ENCODE measurements at regions not wholly inside any gene's neighbourhood (a gene's known extent, or its start where the extent isn't known, plus 50 kb on each side); places are given as distances from the start of the nearest gene placed in this dataset.

- H3K27me3 ChIP-seq (replicated peaks in 1 of 4; ENCODE audit: control insufficient read depth in 3 of 4, extremely low read depth in 1 of 4, insufficient read depth in 3 of 4, low read length in 3 of 4) = no peaks in the 10 kb centered on the region
- H3K4me1 ChIP-seq (replicated peaks in 1 of 4; ENCODE audit: control insufficient read depth in 3 of 4, insufficient read depth in 4 of 4, low read length in 3 of 4) = no peaks in the 10 kb centered on the region
- H3K27ac ChIP-seq (ENCODE audit: low read depth, low read length) = no peak overlapping the region
- 90% methylated on average over 4 of the region's 4 CpGs; no CpG with 5 or more reads in 1 of the 2 experiments for WGBS, 2 experiments (ENCODE audit: extremely low coverage in 1 of 2, insufficient coverage in 1 of 2, insufficient read length in 1 of 2, insufficient replicate concordance in 2 of 2, low coverage in 1 of 2, low lambda C conversion rate in 2 of 2, missing lambda C conversion rate in 1 of 2)
- no peaks in the 10 kb centered on the region for H3K9me3 ChIP-seq (ENCODE audit: insufficient read depth in 2 of 2, low read depth in 1 of 2, low read length in 1 of 2)
- no peak overlapping the region for H3K23ac ChIP-seq (ENCODE audit: insufficient read length)
- no peak overlapping the region for H2BK20ac ChIP-seq (ENCODE audit: low read length)
- H2BK120ac ChIP-seq (replicated peaks; ENCODE audit: low read depth, low read length) = no peak overlapping the region
- no peak overlapping the region for H3K4me3 ChIP-seq (ENCODE audit: extremely low read depth in 1 of 4, insufficient read depth in 2 of 4, low read depth in 3 of 4, low read length in 4 of 4)
- H2BK15ac ChIP-seq (ENCODE audit: low read length) = no peak overlapping the region
- no peak overlapping the region for H4K91ac ChIP-seq (replicated peaks; ENCODE audit: insufficient read length, low read length)
- no peaks in the 10 kb centered on the region for H4K20me1 ChIP-seq (replicated peaks in 1 of 2; ENCODE audit: control insufficient read depth in 1 of 2, insufficient read depth in 2 of 2, low read length in 2 of 2)
- H3K4me2 ChIP-seq (ENCODE audit: insufficient read depth in 1 of 2, low read depth in 2 of 2, low read length in 2 of 2) = no peak overlapping the region
- no peaks in the 10 kb centered on the region for H3K79me1 ChIP-seq (ENCODE audit: low read depth, low read length)
- no peak overlapping the region for H2AFZ ChIP-seq (ENCODE audit: low read length)
- ChIA-PET POLR2A (ENCODE audit: partially characterized antibody) (interaction anchor here (0.5 kb wide), 1 partner anchor 368 kb away, joined by 3 read pairs; no protein-coding TSS in a partner anchor), CTCF (ENCODE audit: partially characterized antibody) (interaction anchor here (0.9 kb wide), 1 partner anchor 13 kb away, joined by 5 read pairs; no protein-coding TSS in a partner anchor)
- H3K9ac ChIP-seq (replicated peaks in 1 of 4; ENCODE audit: extremely low read depth in 1 of 4, low read depth in 3 of 4, low read length in 3 of 4) = no peak overlapping the region
- no peak overlapping the region for H3K14ac ChIP-seq (ENCODE audit: insufficient read length)
- no peak overlapping the region for H2AK5ac ChIP-seq (ENCODE audit: low read depth, low read length)
- H4K5ac ChIP-seq (ENCODE audit: insufficient read length, low read depth, low read length) = no peak overlapping the region
- no peak overlapping the region for H4K8ac ChIP-seq (ENCODE audit: extremely low read depth, insufficient read depth, low read length)
- H2BK12ac ChIP-seq (ENCODE audit: low read depth, low read length) = no peak overlapping the region
- H3K18ac ChIP-seq (ENCODE audit: extremely low read depth, low read length) = no peak overlapping the region
- H2BK5ac ChIP-seq (ENCODE audit: low read depth, low read length) = no peak overlapping the region
- DNase-seq (ENCODE audit: low read depth in 1 of 2, low spot score in 2 of 2) = no peak
- no peak overlapping the region for H3K56ac ChIP-seq (replicated peaks; ENCODE audit: insufficient read length, low read depth, low read length)
- no peaks in the 10 kb centered on the region for H3K36me3 ChIP-seq (ENCODE audit: control insufficient read depth in 2 of 4, insufficient read depth in 4 of 4, low read length in 3 of 4)
- H3K79me2 ChIP-seq (ENCODE audit: control insufficient read depth in 1 of 2, insufficient read depth in 2 of 2, low read length in 2 of 2) = no peaks in the 10 kb centered on the region
- H3K4ac ChIP-seq (replicated peaks; ENCODE audit: insufficient read length, low read depth, low read length) = no peak overlapping the region
- FAIRE-seq = no peak
- H3K23me2 ChIP-seq (ENCODE audit: low read depth, low read length) = no peaks in the 10 kb centered on the region
- TF ChIP-seq RBBP5 (IDR thresholded peaks at IDR 0.05; ENCODE audit: borderline replicate concordance, low read depth, low read length) = no peak
- no peak for TF ChIP-seq SIN3A (conservative IDR thresholded peaks at IDR 0.05 in 1 of 2, IDR thresholded peaks at IDR 0.05 in 1 of 2; ENCODE audit: low read depth in 1 of 2, low read length in 2 of 2)
- TF ChIP-seq KDM1A (IDR thresholded peaks at IDR 0.05; ENCODE audit: borderline replicate concordance, low read length) = no peak
- TF ChIP-seq BCL11A (IDR thresholded peaks at IDR 0.05; ENCODE audit: low read depth in 2 of 2, low read length in 2 of 2) = no peak
- TF ChIP-seq ZNF274 (IDR thresholded peaks at IDR 0.05; ENCODE audit: borderline replicate concordance, extremely low read depth, low read length) = no peak
- TF ChIP-seq TBP (IDR thresholded peaks at IDR 0.05; ENCODE audit: low read depth, low read length) = no peak
- TF ChIP-seq EGR1 (IDR thresholded peaks at IDR 0.05; ENCODE audit: borderline replicate concordance, low read depth, low read length) = no peak
- TF ChIP-seq RXRA (IDR thresholded peaks at IDR 0.05; ENCODE audit: insufficient read depth, low read depth, low read length) = no peak
- TF ChIP-seq ATF3 (IDR thresholded peaks at IDR 0.05; ENCODE audit: insufficient read depth, low read depth, low read length) = no peak
- TF ChIP-seq NANOG (IDR thresholded peaks at IDR 0.05; ENCODE audit: insufficient read depth, low read depth, low read length, poor library complexity, severe bottlenecking) = no peak
- TF ChIP-seq TCF12 (IDR thresholded peaks at IDR 0.05; ENCODE audit: low read depth, low read length) = no peak
Measured at GRCh38 chr7:115693779-115694178, 336.8 kb downstream of the TFEC start.
